ENCODE measurements at regions not wholly inside any gene's neighbourhood (a gene's known extent, or its start where the extent isn't known, plus 50 kb on each side); places are given as distances from the start of the nearest gene placed in this dataset.

GRCh38 chr16:54422569-54422978 lies 136.0 kb upstream of the IRX3 start:
- CTCF ChIA-PET: no interaction called here
- Mint-ChIP-seq H3K27ac (no peak overlapping the region), H3K27me3 (no peaks in the 10 kb centered on the region), H3K4me1 (no peaks in the 10 kb centered on the region), H3K36me3 (no peaks in the 10 kb centered on the region), H3K9me3 (no peaks in the 10 kb centered on the region), H3K4me3 (no peak overlapping the region)
- DNase-seq: no peak

GRCh38 chr16:54422159-54422558 lies 135.6 kb upstream of the IRX3 start:
- Mint-ChIP-seq H3K4me1 (no peaks in the 10 kb centered on the region), H3K27ac (no peak overlapping the region), H3K27me3 (no peaks in the 10 kb centered on the region), H3K9me3 (no peaks in the 10 kb centered on the region), H3K36me3 (no peaks in the 10 kb centered on the region), H3K4me3 (no peak overlapping the region)
- CTCF ChIA-PET: no interaction called here
- DNase-seq: no peak

- Mint-ChIP-seq H3K36me3 (no peaks in the 10 kb centered on the region), H3K27ac (no peak overlapping the region), H3K27me3 (no peaks in the 10 kb centered on the region), H3K4me1 (no peaks in the 10 kb centered on the region), H3K4me3 (no peak overlapping the region), H3K9me3 (no peaks in the 10 kb centered on the region)
- DNase-seq: no peak
- CTCF ChIA-PET: interaction anchor here (0.6 kb wide), 1 partner anchor 119 kb away, joined by 3 read pairs; no protein-coding TSS in a partner anchor
Observed at GRCh38 chr16:54421220-54421619, 134.6 kb upstream of the IRX3 start.

GRCh38 chr16:54418903-54419302 lies 132.3 kb upstream of the IRX3 start:
- Mint-ChIP-seq H3K4me3 (no peak overlapping the region), H3K27me3 (no peaks in the 10 kb centered on the region), H3K36me3 (no peaks in the 10 kb centered on the region), H3K4me1 (no peaks in the 10 kb centered on the region), H3K9me3 (no peaks in the 10 kb centered on the region), H3K27ac (no peak overlapping the region)
- no peak for DNase-seq
- CTCF ChIA-PET: no interaction called here

- CTCF ChIA-PET: no interaction called here
- H3K36me3 Mint-ChIP-seq: no peaks in the 10 kb centered on the region
- H3K27me3 Mint-ChIP-seq: peaks cover 7% of the 10 kb centered on the region
- H3K4me1 Mint-ChIP-seq: no peaks in the 10 kb centered on the region
- H3K4me3 Mint-ChIP-seq: no peak overlapping the region
- no peak overlapping the region for H3K27ac Mint-ChIP-seq
- DNase-seq: no peak
- H3K9me3 Mint-ChIP-seq: no peaks in the 10 kb centered on the region
Observed at GRCh38 chr16:54417384-54417783, 130.8 kb upstream of the IRX3 start.

GRCh38 chr16:54414671-54415070 lies 128.1 kb upstream of the IRX3 start:
- peaks cover 14% of the 10 kb centered on the region for H3K27me3 Mint-ChIP-seq
- no peak overlapping the region for H3K27ac Mint-ChIP-seq
- H3K4me3 Mint-ChIP-seq: no peak overlapping the region
- H3K4me1 Mint-ChIP-seq: no peaks in the 10 kb centered on the region
- CTCF ChIA-PET: no interaction called here
- H3K9me3 Mint-ChIP-seq: no peaks in the 10 kb centered on the region
- DNase-seq: no peak
- no peaks in the 10 kb centered on the region for H3K36me3 Mint-ChIP-seq

- H3K4me1 Mint-ChIP-seq: no peaks in the 10 kb centered on the region
- peaks cover 16% of the 10 kb centered on the region for H3K27me3 Mint-ChIP-seq
- DNase-seq: no peak
- H3K4me3 Mint-ChIP-seq: no peak overlapping the region
- no peak overlapping the region for H3K27ac Mint-ChIP-seq
- H3K36me3 Mint-ChIP-seq: no peaks in the 10 kb centered on the region
- CTCF ChIA-PET: no interaction called here
- H3K9me3 Mint-ChIP-seq: no peaks in the 10 kb centered on the region
Observed at GRCh38 chr16:54412777-54413455, 126.3 kb upstream of the IRX3 start.

GRCh38 chr16:54412037-54412436 lies 125.5 kb upstream of the IRX3 start:
- Mint-ChIP-seq H3K27me3 (peaks cover 16% of the 10 kb centered on the region), H3K9me3 (no peaks in the 10 kb centered on the region), H3K36me3 (no peaks in the 10 kb centered on the region), H3K4me1 (no peaks in the 10 kb centered on the region), H3K27ac (no peak overlapping the region), H3K4me3 (no peak overlapping the region)
- no peak for DNase-seq
- CTCF ChIA-PET: no interaction called here

GRCh38 chr16:54411544-54411943 lies 125.0 kb upstream of the IRX3 start:
- Mint-ChIP-seq H3K9me3 (no peaks in the 10 kb centered on the region), H3K36me3 (no peaks in the 10 kb centered on the region), H3K27ac (no peak overlapping the region), H3K4me3 (no peak overlapping the region), H3K27me3 (peaks cover 16% of the 10 kb centered on the region), H3K4me1 (no peaks in the 10 kb centered on the region)
- DNase-seq: no peak
- CTCF ChIA-PET: no interaction called here

- no peak overlapping the region for H3K4me3 Mint-ChIP-seq
- H3K27me3 Mint-ChIP-seq: peaks cover 16% of the 10 kb centered on the region
- CTCF ChIA-PET: interaction anchor here (0.7 kb wide), 1 partner anchor 66 kb away, joined by 3 read pairs; no protein-coding TSS in a partner anchor
- DNase-seq: no peak
- H3K4me1 Mint-ChIP-seq: no peaks in the 10 kb centered on the region
- no peak overlapping the region for H3K27ac Mint-ChIP-seq
- no peaks in the 10 kb centered on the region for H3K36me3 Mint-ChIP-seq
- H3K9me3 Mint-ChIP-seq: no peaks in the 10 kb centered on the region
Observed at GRCh38 chr16:54409982-54410381, 123.4 kb upstream of the IRX3 start.

- Mint-ChIP-seq H3K36me3 (no peaks in the 10 kb centered on the region), H3K27ac (no peak overlapping the region), H3K9me3 (no peaks in the 10 kb centered on the region), H3K27me3 (peaks cover 12% of the 10 kb centered on the region), H3K4me1 (no peaks in the 10 kb centered on the region), H3K4me3 (no peak overlapping the region)
- CTCF ChIA-PET: no interaction called here
- no peak for DNase-seq
Observed at GRCh38 chr16:54407596-54407995, 121.0 kb upstream of the IRX3 start.

- no peak for DNase-seq
- CTCF ChIA-PET: no interaction called here
- H3K27ac Mint-ChIP-seq: no peak overlapping the region
- H3K4me1 Mint-ChIP-seq: no peaks in the 10 kb centered on the region
- no peaks in the 10 kb centered on the region for H3K36me3 Mint-ChIP-seq
- no peak overlapping the region for H3K4me3 Mint-ChIP-seq
- peaks cover 3% of the 10 kb centered on the region for H3K27me3 Mint-ChIP-seq
- no peaks in the 10 kb centered on the region for H3K9me3 Mint-ChIP-seq
Observed at GRCh38 chr16:54405478-54405877, 118.9 kb upstream of the IRX3 start.

- Mint-ChIP-seq H3K4me1 (no peaks in the 10 kb centered on the region), H3K36me3 (no peaks in the 10 kb centered on the region), H3K4me3 (no peak overlapping the region), H3K27ac (no peak overlapping the region), H3K9me3 (no peaks in the 10 kb centered on the region), H3K27me3 (peaks cover 2% of the 10 kb centered on the region)
- CTCF ChIA-PET: no interaction called here
- DNase-seq: no peak
Observed at GRCh38 chr16:54403580-54403979, 117.0 kb upstream of the IRX3 start.

GRCh38 chr16:54402873-54403272 lies 116.3 kb upstream of the IRX3 start:
- DNase-seq: no peak

GRCh38 chr16:54402270-54402669 lies 115.7 kb upstream of the IRX3 start:
- no peaks in the 10 kb centered on the region for H3K36me3 Mint-ChIP-seq
- no peak overlapping the region for H3K27ac Mint-ChIP-seq
- CTCF ChIA-PET: no interaction called here
- no peaks in the 10 kb centered on the region for H3K27me3 Mint-ChIP-seq
- no peak for DNase-seq
- H3K4me3 Mint-ChIP-seq: no peak overlapping the region
- H3K4me1 Mint-ChIP-seq: no peaks in the 10 kb centered on the region
- H3K9me3 Mint-ChIP-seq: no peaks in the 10 kb centered on the region

More at GRCh38 chr16:54402873-54403272, 116.3 kb upstream of the IRX3 start:
- Mint-ChIP-seq H3K4me3 (no peak overlapping the region), H3K27ac (no peak overlapping the region), H3K27me3 (no peaks in the 10 kb centered on the region), H3K36me3 (no peaks in the 10 kb centered on the region), H3K9me3 (no peaks in the 10 kb centered on the region), H3K4me1 (no peaks in the 10 kb centered on the region)
- CTCF ChIA-PET: no interaction called here

- Mint-ChIP-seq H3K27me3 (no peaks in the 10 kb centered on the region), H3K36me3 (no peaks in the 10 kb centered on the region), H3K4me1 (no peaks in the 10 kb centered on the region), H3K9me3 (peaks cover 3% of the 10 kb centered on the region), H3K4me3 (no peak overlapping the region), H3K27ac (no peak overlapping the region)
- no peak for DNase-seq
- CTCF ChIA-PET: no interaction called here
Observed at GRCh38 chr16:54400261-54400660, 113.7 kb upstream of the IRX3 start.

Data from activated naive CD4-positive, alpha-beta T cell treated with anti-CD3 and anti-CD28 coated beads, Interleukin-2, amount 10 ng/mL, durations not matched to agents 7 days and 5 days (primary cell).